ENCODE measurements at regions not wholly inside any gene's neighbourhood (a gene's known extent, or its start where the extent isn't known, plus 50 kb on each side); places are given as distances from the start of the nearest gene placed in this dataset.

GRCh38 chr18:11286431-11286830, 137.1 kb upstream of the PIEZO2 start:
- Histone ChIP-seq H3K9me3 (ENCODE audit: low read length) (no peaks in the 10 kb centered on the region), H2AFZ (ENCODE audit: low read length) (no peak overlapping the region), H3K36me3 (replicated peaks in 1 of 2; ENCODE audit: control insufficient read depth in 1 of 2, insufficient read depth in 2 of 2, low read length in 2 of 2) (no peaks in the 10 kb centered on the region), H3K27me3 (ENCODE audit: control insufficient read depth in 1 of 2, insufficient read depth in 2 of 2, low read length in 2 of 2) (no peaks in the 10 kb centered on the region), H3K79me2 (ENCODE audit: insufficient read depth, low read length) (no peaks in the 10 kb centered on the region), H4K20me1 (ENCODE audit: insufficient read depth, low read length) (no peaks in the 10 kb centered on the region), H3K9ac (ENCODE audit: insufficient read depth, low read depth, low read length) (no peak overlapping the region), H3K4me2 (ENCODE audit: low read depth, low read length) (no peak overlapping the region), H3K27ac (ENCODE audit: extremely low read length, insufficient read depth, low read length) (no peak overlapping the region), H3K4me3 (replicated peaks in 1 of 3; ENCODE audit: insufficient read depth in 1 of 3, low read depth in 2 of 3, low read length in 3 of 3) (no peak overlapping the region), H3K4me1 (ENCODE audit: insufficient read depth, low read length) (peaks cover 13% of the 10 kb centered on the region; the same call in 1 of the 2 replicates)
- TF ChIP-seq FOXP1 (IDR thresholded peaks at IDR 0.05) (no peak), FOXP1 (CRISPR knock-in tag; IDR thresholded peaks at IDR 0.05) (0 out of 2 replicates have a peak, but pooled peaks have one; percentile 19), ZNF12 (CRISPR knock-in tag; IDR thresholded peaks at IDR 0.05) (no peak)
- in situ Hi-C loops (cut with HindIII; ENCODE audit: extremely low pct_ligation_motif_present, low pct_unique_long_range_greater_than_20kb) (no loop called here), intact Hi-C loops (cut with micrococcal nuclease; ENCODE audit: unreplicated experiment) (no loop called here)
- 68% methylated on average over 3 of the region's 3 CpGs for WGBS (ENCODE audit: low lambda C conversion rate)
- ChIA-PET CTCF (ENCODE audit: low intra/inter-chr PET ratio, low total read pairs) (no interaction called here), POLR2A (no interaction called here)
- no TSS peak for BruUV-seq (replicated peaks)
- ATAC-seq (no peak), DNase-seq (ENCODE audit: low spot score) (no peak), FAIRE-seq (no peak)

DNA sequence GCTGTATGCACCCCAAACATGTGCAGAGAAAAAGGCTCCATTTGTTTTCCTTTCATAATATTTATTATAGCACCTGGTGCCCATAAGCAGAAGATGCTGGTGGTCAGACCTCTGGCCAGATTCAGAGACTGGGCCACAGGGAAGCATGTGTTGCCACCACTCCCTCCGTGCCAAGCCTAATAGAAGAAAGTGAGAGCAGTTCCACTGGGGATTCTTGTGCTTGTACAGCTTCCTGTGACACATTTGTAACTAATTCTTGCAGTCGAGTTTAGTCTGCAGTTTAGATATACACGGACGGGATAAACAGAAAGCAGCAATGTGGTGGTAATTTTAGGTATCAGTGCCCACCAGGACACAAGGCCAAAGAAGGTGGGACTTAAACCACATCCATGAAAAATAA, 135.4 kb upstream of the PIEZO2 start:
- ChIA-PET POLR2A (no interaction called here), CTCF (ENCODE audit: low intra/inter-chr PET ratio, low total read pairs) (no interaction called here)
- no peak overlapping the region for H3K4me2 ChIP-seq (ENCODE audit: low read depth, low read length)
- no peaks in the 10 kb centered on the region for H3K36me3 ChIP-seq (replicated peaks in 1 of 2; ENCODE audit: control insufficient read depth in 1 of 2, insufficient read depth in 2 of 2, low read length in 2 of 2)
- no peak overlapping the region for H3K4me3 ChIP-seq (replicated peaks in 1 of 3; ENCODE audit: insufficient read depth in 1 of 3, low read depth in 2 of 3, low read length in 3 of 3)
- ATAC-seq, result no peak
- in situ Hi-C loops (cut with HindIII; ENCODE audit: extremely low pct_ligation_motif_present, low pct_unique_long_range_greater_than_20kb) (no loop called here), intact Hi-C loops (cut with micrococcal nuclease; ENCODE audit: unreplicated experiment) (no loop called here)
- WGBS (ENCODE audit: low lambda C conversion rate), result 67% methylated on average over 4 of the region's 4 CpGs
- no peak for FAIRE-seq
- no peak overlapping the region for H2AFZ ChIP-seq (ENCODE audit: low read length)
- no peak overlapping the region for H3K9ac ChIP-seq (ENCODE audit: insufficient read depth, low read depth, low read length)
- H3K27ac ChIP-seq (ENCODE audit: extremely low read length, insufficient read depth, low read length), result no peak overlapping the region
- H4K20me1 ChIP-seq (ENCODE audit: insufficient read depth, low read length), result no peaks in the 10 kb centered on the region
- DNase-seq (ENCODE audit: low spot score), result no peak
- TF ChIP-seq ZNF101 (CRISPR knock-in tag; IDR thresholded peaks at IDR 0.05; ENCODE audit: borderline replicate concordance, low read depth), result no peak
- no peak for TF ChIP-seq ZNF891 (CRISPR knock-in tag; IDR thresholded peaks at IDR 0.05)
- no peak for TF ChIP-seq ZNF33A (CRISPR knock-in tag; IDR thresholded peaks at IDR 0.05; ENCODE audit: borderline replicate concordance)
- no peak for TF ChIP-seq ZNF496 (CRISPR knock-in tag; IDR thresholded peaks at IDR 0.05; ENCODE audit: insufficient replicate concordance)
- TF ChIP-seq ZSCAN20 (CRISPR knock-in tag; IDR thresholded peaks at IDR 0.05; ENCODE audit: borderline replicate concordance), result no peak
- TF ChIP-seq, protein P1, sequence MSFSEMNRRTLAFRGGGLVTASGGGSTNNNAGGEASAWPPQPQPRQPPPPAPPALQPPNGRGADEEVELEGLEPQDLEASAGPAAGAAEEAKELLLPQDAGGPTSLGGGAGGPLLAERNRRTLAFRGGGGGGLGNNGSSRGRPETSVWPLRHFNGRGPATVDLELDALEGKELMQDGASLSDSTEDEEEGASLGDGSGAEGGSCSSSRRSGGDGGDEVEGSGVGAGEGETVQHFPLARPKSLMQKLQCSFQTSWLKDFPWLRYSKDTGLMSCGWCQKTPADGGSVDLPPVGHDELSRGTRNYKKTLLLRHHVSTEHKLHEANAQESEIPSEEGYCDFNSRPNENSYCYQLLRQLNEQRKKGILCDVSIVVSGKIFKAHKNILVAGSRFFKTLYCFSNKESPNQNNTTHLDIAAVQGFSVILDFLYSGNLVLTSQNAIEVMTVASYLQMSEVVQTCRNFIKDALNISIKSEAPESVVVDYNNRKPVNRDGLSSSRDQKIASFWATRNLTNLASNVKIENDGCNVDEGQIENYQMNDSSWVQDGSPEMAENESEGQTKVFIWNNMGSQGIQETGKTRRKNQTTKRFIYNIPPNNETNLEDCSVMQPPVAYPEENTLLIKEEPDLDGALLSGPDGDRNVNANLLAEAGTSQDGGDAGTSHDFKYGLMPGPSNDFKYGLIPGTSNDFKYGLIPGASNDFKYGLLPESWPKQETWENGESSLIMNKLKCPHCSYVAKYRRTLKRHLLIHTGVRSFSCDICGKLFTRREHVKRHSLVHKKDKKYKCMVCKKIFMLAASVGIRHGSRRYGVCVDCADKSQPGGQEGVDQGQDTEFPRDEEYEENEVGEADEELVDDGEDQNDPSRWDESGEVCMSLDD (CRISPR knock-in tag; IDR thresholded peaks at IDR 0.05; ENCODE audit: borderline replicate concordance), result no peak
- TF ChIP-seq GMEB2 (CRISPR knock-in tag; IDR thresholded peaks at IDR 0.05; ENCODE audit: low read depth), result no peak
- H3K27me3 ChIP-seq (ENCODE audit: control insufficient read depth in 1 of 2, insufficient read depth in 2 of 2, low read length in 2 of 2), result no peaks in the 10 kb centered on the region
- peaks cover 13% of the 10 kb centered on the region; the same call in 1 of the 2 replicates for H3K4me1 ChIP-seq (ENCODE audit: insufficient read depth, low read length)
- H3K79me2 ChIP-seq (ENCODE audit: insufficient read depth, low read length), result no peaks in the 10 kb centered on the region
- no peaks in the 10 kb centered on the region for H3K9me3 ChIP-seq (ENCODE audit: low read length)
- BruUV-seq (replicated peaks), result no TSS peak
